Muscle of back (tissue), 3 donors: ENCODE measurements at regions not wholly inside any gene's neighbourhood (a gene's known extent, or its start where the extent isn't known, plus 50 kb on each side); places are given as distances from the start of the nearest gene placed in this dataset.

Experiments used
- DNase-seq, 3 donors: peaks; one replicate each; pipeline versions ENCODE4 v3.0.0 to v3.0.0-alpha.2; 2013

GRCh38 chr1:194538453-194538852 is 1352.0 kb upstream of the B3GALT2 start:
- no peak for DNase-seq

- no peak for DNase-seq
Observed at GRCh38 chr1:194537521-194537920, 1351.1 kb upstream of the B3GALT2 start.

- no peak for DNase-seq
Observed at GRCh38 chr1:194535369-194535768, 1349.0 kb upstream of the B3GALT2 start.

GRCh38 chr1:194534784-194535183 is 1348.4 kb upstream of the B3GALT2 start:
- DNase-seq: no peak

GRCh38 chr1:194533641-194534040 is 1347.2 kb upstream of the B3GALT2 start:
- DNase-seq: no peak

- no peak for DNase-seq
Observed at GRCh38 chr1:194517567-194517966, 1331.2 kb upstream of the B3GALT2 start.

GRCh38 chr1:194515916-194516315 is 1329.5 kb upstream of the B3GALT2 start:
- no peak for DNase-seq

- DNase-seq: peak; percentile 27 to 59 (median 41)
Observed at GRCh38 chr1:194512957-194513356, 1326.5 kb upstream of the B3GALT2 start.

GRCh38 chr1:194512345-194512744 is 1325.9 kb upstream of the B3GALT2 start:
- DNase-seq: no peak

- no peak for DNase-seq
Observed at GRCh38 chr1:194503209-194503608, 1316.8 kb upstream of the B3GALT2 start.

GRCh38 chr1:194495434-194495833 is 1309.0 kb upstream of the B3GALT2 start:
- DNase-seq: no peak

GRCh38 chr1:194487172-194487571 is 1300.8 kb upstream of the B3GALT2 start:
- no peak for DNase-seq

GRCh38 chr1:194485432-194485831 is 1299.0 kb upstream of the B3GALT2 start:
- no peak for DNase-seq

- no peak for DNase-seq
Observed at GRCh38 chr1:194478731-194479130, 1292.3 kb upstream of the B3GALT2 start.

- no peak for DNase-seq
Observed at GRCh38 chr1:194477908-194478307, 1291.5 kb upstream of the B3GALT2 start.

- peak in 1 of 3 donors; percentile 47 for DNase-seq
Observed at GRCh38 chr1:194476872-194477271, 1290.5 kb upstream of the B3GALT2 start.

GRCh38 chr1:194476351-194476750 is 1289.9 kb upstream of the B3GALT2 start:
- DNase-seq: no peak

GRCh38 chr1:194474701-194475100 is 1288.3 kb upstream of the B3GALT2 start:
- DNase-seq: no peak

- no peak for DNase-seq
Observed at GRCh38 chr1:194473766-194474165, 1287.4 kb upstream of the B3GALT2 start.

GRCh38 chr1:194469282-194469681 is 1282.9 kb upstream of the B3GALT2 start:
- no peak for DNase-seq

- no peak for DNase-seq
Observed at GRCh38 chr1:194466706-194467105, 1280.3 kb upstream of the B3GALT2 start.

GRCh38 chr1:194447636-194448035 is 1261.2 kb upstream of the B3GALT2 start:
- peak in 1 of 3 donors; percentile 65 for DNase-seq

GRCh38 chr1:194445244-194445643 is 1258.8 kb upstream of the B3GALT2 start:
- DNase-seq: no peak

- DNase-seq: no peak
Observed at GRCh38 chr1:194442901-194443575, 1256.6 kb upstream of the B3GALT2 start.
